ENCODE measurements at regions not wholly inside any gene's neighbourhood (a gene's known extent, or its start where the extent isn't known, plus 50 kb on each side); places are given as distances from the start of the nearest gene placed in this dataset.
"Not testable (repeated sequence)": the region's sequence is repeated elsewhere in the genome, so short reads cannot be mapped to it uniquely, and the experiment has no call there.

DNA sequence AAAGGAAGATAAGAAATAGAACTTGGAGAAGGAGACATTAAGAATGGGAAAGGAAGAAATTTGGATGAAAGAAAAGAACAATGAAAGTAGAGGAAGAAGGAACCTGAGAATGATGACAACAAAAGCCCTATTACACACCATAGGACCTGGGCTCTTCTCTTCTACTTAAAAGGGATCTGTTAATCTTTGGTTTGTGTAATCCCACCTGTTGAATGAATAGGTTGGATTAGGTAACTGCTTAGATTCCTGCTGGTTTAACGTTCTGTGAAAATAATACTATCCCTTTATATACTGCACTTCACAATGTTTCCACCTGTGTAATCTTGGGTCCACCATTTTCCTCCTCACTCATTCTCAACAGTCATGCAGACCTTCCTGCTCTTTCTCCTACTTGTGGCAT, 157.8 kb upstream of the ATP10B start:
- intact Hi-C loops (cut with DNase I; ENCODE audit: low total_unique reads): no loop called here

DNA sequence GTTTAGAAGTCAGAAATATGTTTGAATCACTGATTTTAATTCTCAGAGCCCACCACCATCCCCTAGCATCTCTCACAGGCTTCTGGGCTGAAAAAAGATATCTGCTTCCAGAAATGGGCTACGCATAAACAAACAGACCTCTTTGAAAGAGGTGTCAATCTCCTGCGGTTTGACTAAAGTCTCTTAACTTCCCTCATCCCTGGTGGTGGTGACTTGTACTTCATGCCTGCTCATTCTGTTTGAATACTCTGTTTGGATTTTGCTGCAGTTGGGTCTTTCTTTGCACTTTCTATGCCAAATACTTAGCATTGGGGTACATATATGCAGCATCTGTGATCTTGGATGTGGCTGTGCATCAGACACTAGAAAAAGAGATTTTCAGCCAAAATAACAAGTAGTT, 157.2 kb upstream of the ATP10B start:
- no peaks in the 10 kb centered on the region for H3K4me1 ChIP-seq
- H3K27me3 ChIP-seq: no peaks in the 10 kb centered on the region
- H3K27ac ChIP-seq: no peak overlapping the region
- H3K9me3 ChIP-seq: peaks cover 0 to 10% (median 4%) of the 10 kb centered on the region in 3 donors
- DNase-seq: no peak
- intact Hi-C loops (cut with DNase I; ENCODE audit: low total_unique reads): no loop called here
- H3K4me3 ChIP-seq: no peak overlapping the region
- no peaks in the 10 kb centered on the region for H3K36me3 ChIP-seq
- TF ChIP-seq, protein P1, sequence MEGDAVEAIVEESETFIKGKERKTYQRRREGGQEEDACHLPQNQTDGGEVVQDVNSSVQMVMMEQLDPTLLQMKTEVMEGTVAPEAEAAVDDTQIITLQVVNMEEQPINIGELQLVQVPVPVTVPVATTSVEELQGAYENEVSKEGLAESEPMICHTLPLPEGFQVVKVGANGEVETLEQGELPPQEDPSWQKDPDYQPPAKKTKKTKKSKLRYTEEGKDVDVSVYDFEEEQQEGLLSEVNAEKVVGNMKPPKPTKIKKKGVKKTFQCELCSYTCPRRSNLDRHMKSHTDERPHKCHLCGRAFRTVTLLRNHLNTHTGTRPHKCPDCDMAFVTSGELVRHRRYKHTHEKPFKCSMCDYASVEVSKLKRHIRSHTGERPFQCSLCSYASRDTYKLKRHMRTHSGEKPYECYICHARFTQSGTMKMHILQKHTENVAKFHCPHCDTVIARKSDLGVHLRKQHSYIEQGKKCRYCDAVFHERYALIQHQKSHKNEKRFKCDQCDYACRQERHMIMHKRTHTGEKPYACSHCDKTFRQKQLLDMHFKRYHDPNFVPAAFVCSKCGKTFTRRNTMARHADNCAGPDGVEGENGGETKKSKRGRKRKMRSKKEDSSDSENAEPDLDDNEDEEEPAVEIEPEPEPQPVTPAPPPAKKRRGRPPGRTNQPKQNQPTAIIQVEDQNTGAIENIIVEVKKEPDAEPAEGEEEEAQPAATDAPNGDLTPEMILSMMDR (IDR thresholded peaks at IDR 0.05): no peak

More for the DNA sequence above, 157.8 kb upstream of the ATP10B start:
- TF ChIP-seq, protein P1 (IDR thresholded peaks at IDR 0.05): no peak
- H3K27ac ChIP-seq: no peak overlapping the region
- H3K4me1 ChIP-seq: no peaks in the 10 kb centered on the region
- H3K36me3 ChIP-seq: no peaks in the 10 kb centered on the region
- H3K27me3 ChIP-seq: no peaks in the 10 kb centered on the region
- no peak overlapping the region for H3K4me3 ChIP-seq
- peaks cover 0 to 10% (median 2%) of the 10 kb centered on the region in 3 donors for H3K9me3 ChIP-seq
- DNase-seq: no peak

DNA sequence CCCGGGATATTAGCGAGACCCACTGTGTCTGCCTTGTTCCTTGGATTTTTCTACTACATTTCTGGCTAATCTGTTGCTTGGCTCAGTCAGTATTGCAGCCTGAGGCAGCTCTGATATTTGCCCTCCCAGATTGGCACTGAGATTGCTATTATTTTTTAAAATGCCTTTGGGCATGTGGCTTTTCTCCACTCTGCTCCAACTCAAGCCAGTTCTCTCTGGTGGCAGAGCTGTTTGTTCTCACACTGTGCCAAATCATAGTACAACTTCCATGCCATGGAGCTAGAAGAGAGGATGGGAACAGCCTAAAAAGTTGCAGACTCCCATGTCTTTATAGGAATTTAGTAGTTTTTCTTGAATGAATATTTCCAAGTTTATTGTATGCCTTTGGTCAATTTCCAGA, 155.9 kb upstream of the ATP10B start:
- intact Hi-C loops (cut with DNase I; ENCODE audit: low total_unique reads): no loop called here

DNA sequence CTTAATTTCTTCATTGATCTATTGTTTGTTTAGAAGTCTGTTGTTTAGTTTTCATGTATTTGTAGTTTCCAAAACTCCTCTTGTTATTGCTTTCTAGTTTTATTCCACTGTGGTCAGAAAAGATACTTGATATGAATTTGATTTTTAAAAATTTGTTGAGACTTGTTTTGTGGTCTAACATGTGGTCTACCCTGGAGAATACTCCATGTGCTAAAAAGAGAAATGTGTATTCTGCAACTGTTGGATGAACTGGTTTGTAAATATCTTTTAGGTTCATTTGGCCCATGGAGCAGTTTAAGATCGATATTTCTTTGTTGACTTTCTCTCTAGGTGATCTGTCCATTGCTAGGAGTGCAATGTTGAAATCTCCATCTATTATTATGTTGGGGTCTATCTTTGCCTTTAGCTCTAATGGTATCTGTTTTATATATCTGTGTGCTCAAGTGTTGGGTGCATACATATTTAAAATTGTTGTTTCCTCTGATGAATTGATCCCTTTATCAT, 150.6 kb upstream of the ATP10B start:
- Histone ChIP-seq H3K27ac (no peak overlapping the region), H3K4me3 (no peak overlapping the region), H3K4me1 (no peaks in the 10 kb centered on the region), H3K36me3 (no peaks in the 10 kb centered on the region), H3K27me3 (no peaks in the 10 kb centered on the region), H3K9me3 (peaks cover 0 to 20% (median 7%) of the 10 kb centered on the region in 3 donors)
- TF ChIP-seq, protein P1 (IDR thresholded peaks at IDR 0.05): no peak
- no peak for DNase-seq
- intact Hi-C loops (cut with DNase I; ENCODE audit: low total_unique reads): no loop called here

More for the DNA sequence above, 155.9 kb upstream of the ATP10B start:
- TF ChIP-seq, protein P1 (IDR thresholded peaks at IDR 0.05): no peak
- no peaks in the 10 kb centered on the region for H3K4me1 ChIP-seq
- DNase-seq: no peak
- peaks cover 0 to 20% (median 5%) of the 10 kb centered on the region in 3 donors for H3K9me3 ChIP-seq
- H3K27ac ChIP-seq: no peak overlapping the region
- no peak overlapping the region for H3K4me3 ChIP-seq
- H3K27me3 ChIP-seq: no peaks in the 10 kb centered on the region
- H3K36me3 ChIP-seq: no peaks in the 10 kb centered on the region

DNA sequence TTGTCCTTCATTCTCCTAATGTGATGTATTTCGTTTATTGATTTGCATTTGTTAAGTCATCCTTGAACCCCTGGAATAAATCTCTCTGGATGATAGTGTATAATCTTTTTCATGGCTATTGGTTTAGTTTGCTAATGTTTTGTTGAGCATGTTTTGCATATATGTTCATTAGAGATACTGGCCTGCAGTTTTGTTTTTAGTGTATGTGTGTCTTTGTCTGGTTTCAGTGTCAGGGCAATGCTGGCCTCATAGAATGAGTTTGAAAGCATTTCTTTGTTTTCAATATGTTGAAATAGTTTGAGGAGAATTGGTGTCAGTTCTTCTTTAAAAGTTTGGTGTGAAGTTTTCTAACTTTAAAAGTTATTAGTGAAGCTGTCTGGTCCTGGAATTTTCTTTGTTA, 149.6 kb upstream of the ATP10B start:
- Histone ChIP-seq H3K4me1 (no peaks in the 10 kb centered on the region), H3K27me3 (no peaks in the 10 kb centered on the region), H3K9me3 (peaks cover 0 to 20% (median 7%) of the 10 kb centered on the region in 3 donors), H3K36me3 (no peaks in the 10 kb centered on the region), H3K4me3 (no peak overlapping the region), H3K27ac (no peak overlapping the region)
- DNase-seq: no peak
- intact Hi-C loops (cut with DNase I; ENCODE audit: low total_unique reads): no loop called here
- TF ChIP-seq, protein P1 (IDR thresholded peaks at IDR 0.05): no peak

DNA sequence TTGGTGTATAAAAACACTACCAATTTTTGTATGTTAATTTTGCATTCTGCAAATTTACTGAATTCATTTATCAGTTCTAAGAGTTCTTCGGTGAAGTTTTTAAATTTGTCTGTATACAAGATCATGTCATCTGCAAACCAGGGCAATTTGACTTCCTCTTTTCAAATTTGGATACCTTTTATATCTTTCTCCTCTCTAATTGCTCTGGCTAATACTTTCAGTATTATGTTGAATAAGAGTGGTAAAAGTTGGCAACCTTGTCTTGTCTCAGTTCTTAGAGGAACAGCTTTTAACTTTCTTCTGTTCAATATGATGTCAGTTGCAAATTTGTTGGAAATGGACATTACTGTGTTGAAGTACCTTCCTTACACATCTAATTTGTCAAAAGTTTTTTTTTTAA, 149.1 kb upstream of the ATP10B start:
- peaks cover 0 to 20% (median 7%) of the 10 kb centered on the region in 3 donors for H3K9me3 ChIP-seq
- H3K27ac ChIP-seq; DNase-seq; H3K27me3 ChIP-seq; H3K4me3 ChIP-seq; H3K4me1 ChIP-seq; intact Hi-C loops (cut with DNase I; ENCODE audit: low total_unique reads); H3K36me3 ChIP-seq: not testable (repeated sequence)

All from tibial artery (tissue), 4 donors.